Subcutaneous abdominal adipose tissue (tissue), 5 donors: ENCODE measurements at regions not wholly inside any gene's neighbourhood (a gene's known extent, or its start where the extent isn't known, plus 50 kb on each side); places are given as distances from the start of the nearest gene placed in this dataset.

Experiments
- H3K27ac ChIP-seq: one replicate; pipeline ENCODE4 v1.7.0; 2013; ENCODE audit warnings: low read depth, mild to moderate bottlenecking, inconsistent platforms, low read length, moderate library complexity
- H3K27me3 ChIP-seq, 5 donors: one replicate each; pipeline ENCODE4 v1.7.0; 2013; ENCODE audit warnings: low read length in 5 of 5, inconsistent platforms in 1 of 5; ENCODE audit not compliant: control insufficient read depth in 5 of 5, insufficient read depth in 4 of 5
- H3K36me3 ChIP-seq, 5 donors: one replicate each; pipeline ENCODE4 v1.7.0; 2013; ENCODE audit warnings: low read length in 5 of 5; ENCODE audit not compliant: control insufficient read depth in 5 of 5, insufficient read depth in 5 of 5
- H3K4me1 ChIP-seq, 5 donors: one replicate each; pipeline ENCODE4 v1.7.0; 2013; ENCODE audit warnings: low read length in 5 of 5, mild to moderate bottlenecking in 3 of 5, moderate library complexity in 1 of 5; ENCODE audit not compliant: control insufficient read depth in 5 of 5, insufficient read depth in 5 of 5
- H3K4me3 ChIP-seq, 5 donors: one replicate each; pipeline ENCODE4 v1.7.0; 2013; ENCODE audit warnings: low read length in 5 of 5, low read depth in 1 of 5
- H3K9ac ChIP-seq, 5 donors: one replicate each; pipeline ENCODE4 v1.7.0; 2013; ENCODE audit warnings: low read length in 5 of 5, mild to moderate bottlenecking in 4 of 5, moderate library complexity in 3 of 5
- H3K9me3 ChIP-seq, 5 donors: one replicate each; pipeline ENCODE4 v1.7.0; 2013; ENCODE audit warnings: low read length in 5 of 5; ENCODE audit not compliant: control insufficient read depth in 5 of 5
- donor health status: healthy.
- donor health status: healthy.
- donor health status: healthy.
- donor health status: healthy.
- donor health status: healthy.

GRCh38 chr15:61564785-61565184, 335.7 kb upstream of the RORA start:
- H3K27ac ChIP-seq: no peak overlapping the region
- H3K9me3 ChIP-seq: no peaks in the 10 kb centered on the region

GRCh38 chr15:61558172-61559136, 329.4 kb upstream of the RORA start:
- H3K4me3 ChIP-seq: no peak overlapping the region
- H3K36me3 ChIP-seq: no peaks in the 10 kb centered on the region
- H3K27ac ChIP-seq: peak overlapping the region; percentile 4
- H3K4me1 ChIP-seq: peaks cover 0 to 24% (median 17%) of the 10 kb centered on the region in 5 donors
- no peak overlapping the region for H3K9ac ChIP-seq
- H3K9me3 ChIP-seq: no peaks in the 10 kb centered on the region
- no peaks in the 10 kb centered on the region for H3K27me3 ChIP-seq

More at GRCh38 chr15:61564785-61565184, 335.7 kb upstream of the RORA start:
- Histone ChIP-seq H3K27me3 (no peaks in the 10 kb centered on the region), H3K4me1 (peaks cover 0 to 8% (median 0%) of the 10 kb centered on the region in 5 donors), H3K9ac (no peak overlapping the region), H3K36me3 (no peaks in the 10 kb centered on the region), H3K4me3 (no peak overlapping the region)

DNA sequence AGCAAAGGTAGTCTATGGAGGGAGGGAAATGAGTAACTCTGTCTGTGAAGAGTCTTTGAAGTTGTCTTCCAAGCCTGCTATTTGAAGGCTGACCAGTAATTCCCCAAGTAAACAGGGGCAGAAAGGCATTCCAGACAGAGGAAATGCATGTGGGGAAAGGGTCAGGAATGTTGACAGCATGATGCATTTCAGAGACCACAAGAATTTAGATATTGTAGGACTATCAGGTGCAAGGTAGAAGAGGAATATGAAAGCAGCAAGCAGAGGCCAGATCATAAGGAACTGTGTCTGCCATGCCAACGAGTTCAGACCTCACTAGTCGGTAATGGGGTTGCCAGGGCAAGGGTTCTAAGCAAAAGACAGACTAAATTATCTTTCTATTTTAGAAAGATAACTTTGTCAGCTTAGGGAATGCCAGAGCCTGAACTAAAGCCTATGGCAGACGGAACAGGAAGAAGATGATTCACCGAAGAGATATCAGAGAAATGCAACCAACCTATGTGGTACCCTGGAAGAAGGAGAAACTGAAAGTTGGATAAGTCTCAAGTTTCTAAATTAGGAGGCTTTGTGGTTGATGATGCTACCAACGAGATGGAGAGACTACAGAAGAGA, 327.0 kb upstream of the RORA start:
- Histone ChIP-seq H3K4me3 (no peak overlapping the region), H3K9ac (no peak overlapping the region), H3K36me3 (no peaks in the 10 kb centered on the region), H3K27ac (no peak overlapping the region), H3K27me3 (no peaks in the 10 kb centered on the region), H3K4me1 (peaks cover 0 to 24% (median 17%) of the 10 kb centered on the region in 5 donors), H3K9me3 (no peaks in the 10 kb centered on the region)

- Histone ChIP-seq H3K9me3 (no peaks in the 10 kb centered on the region), H3K27me3 (no peaks in the 10 kb centered on the region), H3K9ac (no peak overlapping the region), H3K27ac (no peak overlapping the region), H3K36me3 (no peaks in the 10 kb centered on the region), H3K4me1 (no peaks in the 10 kb centered on the region), H3K4me3 (no peak overlapping the region)
Observed at GRCh38 chr15:61549727-61550126, 320.6 kb upstream of the RORA start.

DNA sequence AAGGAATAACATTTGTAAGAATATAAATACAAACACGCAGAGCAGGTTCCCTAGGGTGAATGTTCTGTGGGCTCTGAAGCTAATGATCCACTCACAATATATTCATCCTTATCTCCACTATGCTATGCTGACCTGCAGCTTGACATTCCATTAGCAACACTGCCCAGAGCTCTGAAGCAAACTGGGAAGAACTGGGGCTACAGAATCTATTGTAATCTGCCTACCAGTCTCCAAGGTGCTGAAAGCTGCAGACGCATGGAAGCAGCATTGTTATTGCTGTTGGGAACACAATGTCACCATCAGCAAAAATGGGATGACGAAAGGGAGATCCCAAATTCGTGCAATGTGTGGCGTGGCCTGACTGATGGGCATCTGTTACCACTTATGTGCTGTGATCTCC, 316.7 kb upstream of the RORA start:
- H3K4me3 ChIP-seq: no peak overlapping the region
- no peaks in the 10 kb centered on the region for H3K9me3 ChIP-seq
- H3K27ac ChIP-seq: no peak overlapping the region
- H3K27me3 ChIP-seq: no peaks in the 10 kb centered on the region
- H3K4me1 ChIP-seq: no peaks in the 10 kb centered on the region
- no peak overlapping the region for H3K9ac ChIP-seq
- H3K36me3 ChIP-seq: no peaks in the 10 kb centered on the region

GRCh38 chr15:61541516-61541915, 312.4 kb upstream of the RORA start:
- H3K4me3 ChIP-seq: no peak overlapping the region
- no peaks in the 10 kb centered on the region for H3K9me3 ChIP-seq
- H3K4me1 ChIP-seq: no peaks in the 10 kb centered on the region
- no peaks in the 10 kb centered on the region for H3K27me3 ChIP-seq
- no peaks in the 10 kb centered on the region for H3K36me3 ChIP-seq
- H3K27ac ChIP-seq: no peak overlapping the region
- no peak overlapping the region for H3K9ac ChIP-seq

GRCh38 chr15:61537337-61537736, 308.2 kb upstream of the RORA start:
- Histone ChIP-seq H3K9ac (no peak overlapping the region), H3K4me3 (no peak overlapping the region), H3K4me1 (no peaks in the 10 kb centered on the region)

DNA sequence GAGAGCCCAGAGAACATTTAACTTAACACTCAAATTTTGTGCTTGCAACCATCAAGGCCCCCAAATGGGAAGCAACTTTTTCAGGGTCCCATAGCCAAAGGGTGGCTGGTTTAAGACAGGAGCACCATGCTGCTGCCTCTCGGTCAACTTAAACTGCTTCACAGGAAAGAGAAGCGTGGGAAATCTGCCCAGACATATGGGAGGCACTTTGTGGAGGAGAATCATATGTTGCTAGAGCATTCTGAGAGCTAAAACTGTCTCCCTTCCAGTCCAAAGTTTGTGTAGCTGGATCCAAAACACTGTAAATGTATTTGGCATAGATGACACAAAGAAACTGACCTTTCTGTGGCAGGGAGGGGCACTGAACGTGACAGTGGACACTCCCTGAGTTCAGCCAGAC, 305.9 kb upstream of the RORA start:
- H3K27me3 ChIP-seq: peaks cover 0 to 4% (median 0%) of the 10 kb centered on the region in 5 donors
- no peaks in the 10 kb centered on the region for H3K9me3 ChIP-seq
- H3K9ac ChIP-seq: no peak overlapping the region
- H3K4me3 ChIP-seq: no peak overlapping the region
- no peak overlapping the region for H3K27ac ChIP-seq
- no peaks in the 10 kb centered on the region for H3K36me3 ChIP-seq
- no peaks in the 10 kb centered on the region for H3K4me1 ChIP-seq

More at GRCh38 chr15:61537337-61537736, 308.2 kb upstream of the RORA start:
- H3K36me3 ChIP-seq: no peaks in the 10 kb centered on the region
- H3K27me3 ChIP-seq: peaks cover 0 to 4% (median 0%) of the 10 kb centered on the region in 5 donors
- no peaks in the 10 kb centered on the region for H3K9me3 ChIP-seq
- H3K27ac ChIP-seq: no peak overlapping the region

DNA sequence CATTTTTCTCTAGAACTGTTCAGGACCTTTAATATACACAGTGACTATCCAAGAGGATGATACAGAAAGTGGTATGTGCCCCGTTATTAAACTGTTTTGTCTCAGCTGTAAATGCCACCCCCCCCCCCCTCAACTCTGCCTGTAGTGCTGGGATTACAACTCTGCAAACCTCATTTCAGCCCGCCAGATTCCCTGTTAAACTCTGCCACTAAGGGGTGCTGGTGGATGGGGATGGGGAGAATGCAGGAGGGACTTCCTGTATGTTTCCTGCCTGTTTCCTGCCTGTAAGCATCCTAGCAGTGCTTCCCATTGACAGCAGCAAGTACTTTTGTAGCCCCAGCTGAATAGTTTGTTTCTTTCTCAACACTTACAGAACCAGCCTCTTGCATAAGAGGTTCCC, 301.7 kb upstream of the RORA start:
- H3K36me3 ChIP-seq: no peaks in the 10 kb centered on the region
- H3K4me1 ChIP-seq: no peaks in the 10 kb centered on the region
- H3K27me3 ChIP-seq: peaks cover 0 to 4% (median 0%) of the 10 kb centered on the region in 5 donors
- no peak overlapping the region for H3K4me3 ChIP-seq
- no peak overlapping the region for H3K27ac ChIP-seq
- no peaks in the 10 kb centered on the region for H3K9me3 ChIP-seq
- no peak overlapping the region for H3K9ac ChIP-seq

GRCh38 chr15:61528581-61528910, 299.4 kb upstream of the RORA start:
- H3K9ac ChIP-seq: no peak overlapping the region

More at GRCh38 chr15:61528581-61528910, 299.4 kb upstream of the RORA start:
- no peaks in the 10 kb centered on the region for H3K36me3 ChIP-seq
- no peaks in the 10 kb centered on the region for H3K9me3 ChIP-seq
- H3K4me3 ChIP-seq: no peak overlapping the region
- H3K27ac ChIP-seq: no peak overlapping the region
- no peaks in the 10 kb centered on the region for H3K27me3 ChIP-seq
- no peaks in the 10 kb centered on the region for H3K4me1 ChIP-seq
